AG10803 (cell line): ENCODE measurements at regions not wholly inside any gene's neighbourhood (a gene's known extent, or its start where the extent isn't known, plus 50 kb on each side); places are given as distances from the start of the nearest gene placed in this dataset.

Experiments used
- DNase-seq: peaks from one replicate; pipeline ENCODE4 v3.0.0; 2010; ENCODE audit warnings: low read depth
- H3K4me3 ChIP-seq: 2 replicates; pipeline ENCODE4 v1.5.1; 2011; ENCODE audit warnings: mild to moderate bottlenecking, low read length, control low read depth
- TF ChIP-seq, protein P1 (sequence below): conservative IDR thresholded peaks from 2 replicates; pipeline ENCODE4 v1.5.1; 2011; ENCODE audit warnings: mild to moderate bottlenecking, low read length, control low read depth, inconsistent platforms

DNA sequence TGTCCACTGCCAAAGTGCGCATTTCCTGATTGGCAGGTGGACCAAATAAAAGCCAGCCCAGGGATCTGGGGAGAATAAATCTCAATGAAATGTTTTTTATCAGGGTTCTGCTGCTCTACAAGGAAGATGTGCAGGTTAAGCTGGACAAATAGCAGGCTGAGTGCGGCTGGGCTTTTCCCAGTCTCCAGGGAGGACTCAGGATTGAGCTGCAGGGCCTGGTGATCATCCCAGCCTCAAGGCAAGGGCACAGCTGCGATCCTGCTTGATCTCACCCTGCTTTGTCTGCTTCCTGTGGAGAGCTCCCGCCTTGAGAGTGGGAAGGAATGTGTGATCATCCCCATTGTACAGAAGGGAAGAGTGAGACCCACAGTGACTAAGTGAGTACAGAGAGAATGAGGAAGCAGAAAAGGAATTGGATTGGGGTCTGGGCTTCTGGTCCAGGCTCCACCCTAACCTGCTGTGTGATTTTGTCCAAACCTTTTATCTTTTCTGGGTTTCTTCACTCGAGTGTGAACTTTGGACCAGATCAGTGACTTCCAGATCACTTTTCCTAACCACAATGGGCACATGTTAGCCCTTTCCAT is 75.3 kb upstream of the CRHR1 start:
- no peak for DNase-seq
- TF ChIP-seq, protein P1, sequence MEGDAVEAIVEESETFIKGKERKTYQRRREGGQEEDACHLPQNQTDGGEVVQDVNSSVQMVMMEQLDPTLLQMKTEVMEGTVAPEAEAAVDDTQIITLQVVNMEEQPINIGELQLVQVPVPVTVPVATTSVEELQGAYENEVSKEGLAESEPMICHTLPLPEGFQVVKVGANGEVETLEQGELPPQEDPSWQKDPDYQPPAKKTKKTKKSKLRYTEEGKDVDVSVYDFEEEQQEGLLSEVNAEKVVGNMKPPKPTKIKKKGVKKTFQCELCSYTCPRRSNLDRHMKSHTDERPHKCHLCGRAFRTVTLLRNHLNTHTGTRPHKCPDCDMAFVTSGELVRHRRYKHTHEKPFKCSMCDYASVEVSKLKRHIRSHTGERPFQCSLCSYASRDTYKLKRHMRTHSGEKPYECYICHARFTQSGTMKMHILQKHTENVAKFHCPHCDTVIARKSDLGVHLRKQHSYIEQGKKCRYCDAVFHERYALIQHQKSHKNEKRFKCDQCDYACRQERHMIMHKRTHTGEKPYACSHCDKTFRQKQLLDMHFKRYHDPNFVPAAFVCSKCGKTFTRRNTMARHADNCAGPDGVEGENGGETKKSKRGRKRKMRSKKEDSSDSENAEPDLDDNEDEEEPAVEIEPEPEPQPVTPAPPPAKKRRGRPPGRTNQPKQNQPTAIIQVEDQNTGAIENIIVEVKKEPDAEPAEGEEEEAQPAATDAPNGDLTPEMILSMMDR = no peak
- H3K4me3 ChIP-seq = no peak overlapping the region

DNA sequence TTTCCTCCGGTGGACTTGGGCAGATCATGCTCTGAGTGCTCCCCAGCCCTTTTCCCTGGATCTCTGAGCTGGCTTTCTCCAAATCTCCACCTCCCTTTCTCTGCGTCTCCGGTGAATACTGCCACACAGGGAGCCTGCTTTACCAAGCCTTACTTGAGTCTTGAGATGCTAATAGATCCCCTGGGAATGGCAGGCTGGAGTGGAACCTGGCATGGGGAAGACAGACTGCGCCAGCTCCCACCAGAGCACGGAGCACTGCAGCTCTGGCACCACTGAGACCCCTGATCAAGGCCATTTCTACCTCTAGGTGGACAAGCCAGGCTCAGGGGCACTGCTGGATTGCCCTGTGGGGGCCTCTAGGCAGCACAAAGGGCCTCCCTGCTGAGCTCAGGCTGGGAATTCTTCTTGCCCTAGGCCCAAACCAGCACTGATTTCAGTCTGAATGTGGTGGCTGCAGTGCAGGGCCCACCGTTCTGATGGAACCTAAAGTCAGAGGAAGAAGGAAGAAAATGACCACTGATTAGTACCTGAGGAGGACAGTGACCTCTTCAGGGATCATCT is 74.3 kb upstream of the CRHR1 start:
- no peak for DNase-seq
- TF ChIP-seq, protein P1 = no peak
- no peak overlapping the region for H3K4me3 ChIP-seq

DNA sequence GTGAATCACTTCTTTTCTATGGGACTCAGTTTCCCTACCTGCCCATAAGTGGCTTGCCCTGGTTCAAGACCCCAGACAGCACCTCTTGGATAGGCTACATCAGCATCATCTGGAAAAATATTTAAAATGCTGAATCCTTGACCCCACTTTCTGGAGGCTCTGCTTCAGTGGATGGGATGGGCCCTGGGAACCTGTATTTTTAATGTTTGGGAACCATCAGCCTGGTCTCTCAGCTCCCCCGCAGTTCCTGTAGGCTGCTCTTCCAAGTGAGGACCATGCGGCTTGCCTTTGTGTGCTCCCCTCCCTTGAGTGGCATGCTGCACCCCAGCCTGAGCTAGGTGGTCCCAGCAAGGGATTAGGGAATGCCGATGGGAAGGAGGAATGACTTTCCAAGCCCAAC is 68.3 kb upstream of the CRHR1 start:
- TF ChIP-seq, protein P1 = no peak
- DNase-seq = no peak
- no peak overlapping the region for H3K4me3 ChIP-seq

DNA sequence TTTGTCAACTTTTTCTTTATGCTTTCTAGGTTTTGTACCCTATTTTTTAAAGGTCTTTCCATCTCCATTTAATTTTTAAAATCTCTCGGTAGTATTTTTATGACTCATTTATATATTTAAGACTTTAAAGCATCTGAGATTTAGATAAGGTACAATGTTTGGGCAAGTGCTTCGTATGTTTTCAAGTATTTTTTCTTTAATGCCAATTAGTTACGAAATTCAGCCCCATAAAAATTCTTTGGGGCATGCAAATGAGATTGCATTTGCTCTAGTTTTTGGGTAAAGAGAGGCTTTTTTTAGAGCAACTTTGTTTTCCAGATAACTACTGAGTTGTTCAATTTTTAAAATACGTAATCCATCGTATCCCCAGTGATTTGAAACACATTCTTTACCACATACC is 65.3 kb upstream of the CRHR1 start:
- TF ChIP-seq, protein P1 = no peak
- no peak for DNase-seq
- no peak overlapping the region for H3K4me3 ChIP-seq

DNA sequence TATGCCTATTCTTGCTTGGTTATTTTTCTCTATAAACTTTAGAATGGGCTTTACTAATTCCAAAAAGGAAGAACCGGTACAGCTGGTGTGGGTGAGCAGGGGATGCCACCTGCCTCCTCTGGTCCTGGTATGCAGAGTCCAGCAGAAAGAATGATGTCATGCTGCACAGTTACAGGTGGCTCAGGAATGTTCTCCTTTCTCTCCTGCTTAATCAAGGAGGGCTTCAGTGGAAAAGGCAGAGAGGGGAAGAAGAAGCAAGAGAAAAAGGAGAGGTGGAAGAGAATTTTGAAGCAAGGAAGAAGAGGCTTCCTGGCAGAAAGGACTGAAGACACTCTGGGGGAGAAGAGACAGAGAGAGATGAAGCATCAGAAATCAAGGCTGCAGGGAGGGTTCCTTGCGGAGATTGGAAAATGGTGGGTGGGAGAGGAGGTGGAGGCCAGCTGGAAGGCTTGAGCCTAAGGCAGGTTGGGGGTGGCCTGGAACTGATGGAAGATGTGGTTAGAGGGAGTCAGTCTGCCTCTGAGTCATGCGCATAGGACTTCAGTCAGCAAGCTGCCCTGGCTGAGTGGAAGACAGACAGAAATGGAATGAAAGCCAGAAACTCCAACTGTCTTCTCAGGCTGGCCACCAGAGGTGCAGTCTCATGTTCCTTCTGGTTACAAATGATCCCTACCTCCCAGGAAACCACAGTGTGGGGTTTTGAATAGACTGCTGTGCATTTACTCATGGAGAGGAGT is 64.6 kb upstream of the CRHR1 start:
- DNase-seq = peak; percentile 78
- TF ChIP-seq, protein P1 = peak; percentile 69
- H3K4me3 ChIP-seq = no peak overlapping the region

DNA sequence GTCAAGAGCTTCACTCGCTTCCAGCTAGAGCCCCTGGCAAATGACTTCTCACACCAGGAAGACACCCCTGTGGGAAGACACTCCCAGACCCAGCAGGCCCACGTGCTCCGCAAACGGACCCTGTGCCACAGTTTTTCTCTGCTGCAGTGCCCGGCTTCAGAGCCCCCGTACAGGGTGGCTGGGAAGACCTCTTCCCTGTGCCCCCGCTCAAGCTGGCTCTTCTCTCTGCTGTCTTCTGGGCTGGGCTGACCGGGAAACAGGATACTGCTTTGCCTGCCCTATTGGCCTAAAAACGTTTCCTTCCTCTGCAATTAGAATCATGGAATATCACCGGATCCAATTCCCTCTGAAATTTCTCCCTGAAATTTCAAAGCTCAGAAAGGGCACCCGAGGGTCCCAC is 63.7 kb upstream of the CRHR1 start:
- H3K4me3 ChIP-seq = no peak overlapping the region
- DNase-seq = no peak
- TF ChIP-seq, protein P1 = no peak

DNA sequence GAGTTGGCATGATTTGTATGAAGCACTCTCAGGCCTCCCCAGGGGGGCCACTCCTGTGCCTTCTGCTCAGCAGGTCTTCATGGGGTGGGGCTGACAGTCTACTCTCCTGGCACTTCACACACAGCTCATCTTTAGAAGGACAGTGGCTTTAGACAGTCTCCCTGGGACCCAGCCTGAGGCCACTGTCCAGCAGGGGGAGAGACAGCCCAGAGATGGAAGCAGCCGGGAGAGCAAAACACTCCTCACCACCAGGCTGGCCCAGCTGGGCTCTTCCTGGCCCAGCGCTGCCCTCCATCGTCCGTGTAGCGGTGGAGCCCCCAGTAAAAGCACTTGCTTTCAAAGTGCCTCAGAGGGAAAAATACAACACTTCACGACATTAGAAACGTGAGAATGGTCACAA is 62.0 kb upstream of the CRHR1 start:
- TF ChIP-seq, protein P1 = 0 out of 2 replicates have a peak, but pooled peaks have one; percentile 13
- no peak overlapping the region for H3K4me3 ChIP-seq
- no peak for DNase-seq
